Osteocyte (in vitro differentiated cells): ENCODE measurements at regions not wholly inside any gene's neighbourhood (a gene's known extent, or its start where the extent isn't known, plus 50 kb on each side); places are given as distances from the start of the nearest gene placed in this dataset.

Experiments used
- DNase-seq: peaks from one replicate; pipeline ENCODE4 v3.0.0; 2021; ENCODE audit warnings: mixed read lengths; ENCODE audit not compliant: unreplicated experiment; ENCODE audit errors: extremely low spot score
- H3K27ac Mint-ChIP-seq: one replicate; pipeline ENCODE4 v1.8.0; 2021; ENCODE audit warnings: mild to moderate bottlenecking, mixed read lengths; ENCODE audit not compliant: unreplicated experiment
- H3K27me3 Mint-ChIP-seq: one replicate; pipeline ENCODE4 v1.8.0; 2021; ENCODE audit warnings: mixed read lengths; ENCODE audit not compliant: unreplicated experiment
- H3K36me3 Mint-ChIP-seq: one replicate; pipeline ENCODE4 v1.8.0; 2021; ENCODE audit warnings: mixed read lengths; ENCODE audit not compliant: unreplicated experiment
- H3K4me1 Mint-ChIP-seq: one replicate; pipeline ENCODE4 v1.8.0; 2021; ENCODE audit warnings: mixed read lengths; ENCODE audit not compliant: unreplicated experiment
- H3K4me3 Mint-ChIP-seq: one replicate; pipeline ENCODE4 v1.8.0; 2021; ENCODE audit warnings: mild to moderate bottlenecking, moderate library complexity, mixed read lengths; ENCODE audit not compliant: unreplicated experiment
- H3K9me3 Mint-ChIP-seq: one replicate; pipeline ENCODE4 v1.8.0; 2021; ENCODE audit warnings: mixed read lengths; ENCODE audit not compliant: unreplicated experiment
- TF ChIP-seq, protein P1 (sequence below): fragments of 200-600 bp; sonication (generic); IDR thresholded peaks from 2 replicates; pipeline ENCODE4 v1.5.0; 2021; ENCODE audit warnings: antibody characterized with exemption, mild to moderate bottlenecking, moderate library complexity

GRCh38 chr4:64969081-64969480 is 559.8 kb upstream of the TECRL start:
- TF ChIP-seq, protein P1, sequence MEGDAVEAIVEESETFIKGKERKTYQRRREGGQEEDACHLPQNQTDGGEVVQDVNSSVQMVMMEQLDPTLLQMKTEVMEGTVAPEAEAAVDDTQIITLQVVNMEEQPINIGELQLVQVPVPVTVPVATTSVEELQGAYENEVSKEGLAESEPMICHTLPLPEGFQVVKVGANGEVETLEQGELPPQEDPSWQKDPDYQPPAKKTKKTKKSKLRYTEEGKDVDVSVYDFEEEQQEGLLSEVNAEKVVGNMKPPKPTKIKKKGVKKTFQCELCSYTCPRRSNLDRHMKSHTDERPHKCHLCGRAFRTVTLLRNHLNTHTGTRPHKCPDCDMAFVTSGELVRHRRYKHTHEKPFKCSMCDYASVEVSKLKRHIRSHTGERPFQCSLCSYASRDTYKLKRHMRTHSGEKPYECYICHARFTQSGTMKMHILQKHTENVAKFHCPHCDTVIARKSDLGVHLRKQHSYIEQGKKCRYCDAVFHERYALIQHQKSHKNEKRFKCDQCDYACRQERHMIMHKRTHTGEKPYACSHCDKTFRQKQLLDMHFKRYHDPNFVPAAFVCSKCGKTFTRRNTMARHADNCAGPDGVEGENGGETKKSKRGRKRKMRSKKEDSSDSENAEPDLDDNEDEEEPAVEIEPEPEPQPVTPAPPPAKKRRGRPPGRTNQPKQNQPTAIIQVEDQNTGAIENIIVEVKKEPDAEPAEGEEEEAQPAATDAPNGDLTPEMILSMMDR = no peak
- DNase-seq = no peak

GRCh38 chr4:64967286-64967685 is 558.0 kb upstream of the TECRL start:
- Mint-ChIP-seq H3K27ac (no peak overlapping the region), H3K4me3 (no peak overlapping the region), H3K36me3 (no peaks in the 10 kb centered on the region), H3K9me3 (no peaks in the 10 kb centered on the region), H3K4me1 (no peaks in the 10 kb centered on the region), H3K27me3 (peaks cover 28% of the 10 kb centered on the region)
- DNase-seq = no peak
- TF ChIP-seq, protein P1 = no peak

More at GRCh38 chr4:64969081-64969480, 559.8 kb upstream of the TECRL start:
- Mint-ChIP-seq H3K4me1 (no peaks in the 10 kb centered on the region), H3K27ac (no peak overlapping the region), H3K36me3 (no peaks in the 10 kb centered on the region), H3K4me3 (no peak overlapping the region), H3K9me3 (no peaks in the 10 kb centered on the region), H3K27me3 (peaks cover 24% of the 10 kb centered on the region)

DNA sequence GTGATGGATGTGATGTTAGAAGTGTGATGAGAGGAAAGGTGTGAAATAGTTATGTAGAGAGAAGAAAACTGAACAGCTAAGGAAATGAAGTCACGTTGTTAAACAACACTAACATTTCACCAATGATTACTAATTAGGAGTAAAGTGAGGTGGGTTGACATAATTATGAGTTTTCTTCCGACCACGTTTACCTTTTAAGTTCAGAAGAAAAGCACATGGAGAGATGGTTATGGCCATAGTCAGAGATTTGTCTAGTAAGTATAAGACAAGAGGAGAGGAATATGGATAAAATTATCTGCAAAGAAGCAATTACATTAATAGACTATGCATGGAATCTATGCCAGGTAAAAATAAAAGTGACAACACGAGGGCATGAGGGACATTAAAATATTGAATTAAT is 551.3 kb upstream of the TECRL start:
- DNase-seq = no peak
- no peaks in the 10 kb centered on the region for H3K36me3 Mint-ChIP-seq
- H3K9me3 Mint-ChIP-seq = peaks cover 8% of the 10 kb centered on the region
- no peak overlapping the region for H3K27ac Mint-ChIP-seq
- TF ChIP-seq, protein P1 = no peak
- H3K4me1 Mint-ChIP-seq = no peaks in the 10 kb centered on the region
- no peak overlapping the region for H3K4me3 Mint-ChIP-seq
- peaks cover 33% of the 10 kb centered on the region for H3K27me3 Mint-ChIP-seq

- Mint-ChIP-seq H3K4me3 (no peak overlapping the region), H3K36me3 (no peaks in the 10 kb centered on the region), H3K27ac (no peak overlapping the region), H3K27me3 (peaks cover 3% of the 10 kb centered on the region), H3K4me1 (peaks cover 4% of the 10 kb centered on the region), H3K9me3 (peaks cover 5% of the 10 kb centered on the region)
- TF ChIP-seq, protein P1 = no peak
- DNase-seq = no peak
Observed at GRCh38 chr4:64940698-64941097, 531.4 kb upstream of the TECRL start.

GRCh38 chr4:64935469-64936001 is 526.3 kb upstream of the TECRL start:
- H3K27me3 Mint-ChIP-seq = peaks cover 28% of the 10 kb centered on the region

More at GRCh38 chr4:64935469-64936001, 526.3 kb upstream of the TECRL start:
- peaks cover under 1% of the 10 kb centered on the region for H3K4me1 Mint-ChIP-seq
- H3K36me3 Mint-ChIP-seq = no peaks in the 10 kb centered on the region
- H3K4me3 Mint-ChIP-seq = no peak overlapping the region
- DNase-seq = no peak
- no peak overlapping the region for H3K27ac Mint-ChIP-seq
- TF ChIP-seq, protein P1 = no peak
- H3K9me3 Mint-ChIP-seq = peaks cover 7% of the 10 kb centered on the region
